ENCODE measurements at regions not wholly inside any gene's neighbourhood (a gene's known extent, or its start where the extent isn't known, plus 50 kb on each side); places are given as distances from the start of the nearest gene placed in this dataset.

DNA sequence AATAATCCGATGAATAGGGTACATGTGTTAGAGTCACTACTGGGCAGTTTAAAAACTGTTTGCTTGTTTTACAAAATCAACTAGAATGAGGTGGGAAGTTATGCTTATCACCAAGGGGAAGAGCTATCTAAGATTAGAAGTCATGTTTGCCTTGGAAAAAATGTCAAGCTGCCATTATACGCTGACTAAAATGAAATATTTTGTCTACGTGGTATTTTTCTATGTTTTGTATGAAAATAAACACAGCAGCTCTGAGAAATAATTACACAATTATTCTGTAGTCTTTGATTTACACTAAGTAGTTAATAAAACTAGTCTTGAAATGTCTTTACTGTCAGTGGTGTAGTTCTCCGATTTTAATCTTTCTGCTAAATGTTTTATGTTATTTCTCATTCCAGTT is 241.9 kb upstream of the TARS1 start:
- Histone ChIP-seq H3K9me3 (ENCODE audit: low read depth) (no peaks in the 10 kb centered on the region), H3K27ac (no peak overlapping the region), H3K4me2 (ENCODE audit: unreplicated experiment) (no peak overlapping the region), H4K20me1 (ENCODE audit: insufficient read depth) (no peaks in the 10 kb centered on the region), H3K79me2 (ENCODE audit: insufficient read depth) (no peaks in the 10 kb centered on the region), H3K9me2 (ENCODE audit: insufficient read depth) (no peaks in the 10 kb centered on the region), H3F3A (ENCODE audit: insufficient read depth) (peaks cover 26% of the 10 kb centered on the region), H3K27me3 (replicated peaks; ENCODE audit: insufficient read depth) (no peaks in the 10 kb centered on the region), H3K9ac (no peak overlapping the region), H3K4me3 (no peak overlapping the region), H3K4me1 (ENCODE audit: insufficient read depth) (peaks cover 21% of the 10 kb centered on the region), H2AFZ (no peak overlapping the region), H3K36me3 (ENCODE audit: low read depth) (no peaks in the 10 kb centered on the region)
- in situ Hi-C loops (cut with MboI) = loop anchor here (25.0 kb wide), 1 partner anchor 213 kb away; no protein-coding TSS in a partner anchor
- WGBS, 2 experiments (ENCODE audit: low coverage in 1 of 2, low lambda C conversion rate in 2 of 2, missing lambda C conversion rate in 2 of 2) = 97% methylated on average over 4 of the region's 4 CpGs
- TF ChIP-seq EZH2phosphoT487 (IDR thresholded peaks at IDR 0.05; ENCODE audit: insufficient read depth, low read depth) = no peak
- no peak for TF ChIP-seq EZH2 (IDR thresholded peaks at IDR 0.05; ENCODE audit: insufficient read depth, poor library complexity, severe bottlenecking)
- no peak for DNase-seq

- 41 to 46% methylated on average over 1 of the region's 1 CpG for WGBS, 2 experiments (ENCODE audit: low coverage in 1 of 2, low lambda C conversion rate in 2 of 2, missing lambda C conversion rate in 2 of 2)
- no peak for DNase-seq
- Histone ChIP-seq H4K20me1 (ENCODE audit: insufficient read depth) (no peaks in the 10 kb centered on the region), H3K9me2 (ENCODE audit: insufficient read depth) (no peaks in the 10 kb centered on the region), H3K4me2 (ENCODE audit: unreplicated experiment) (no peak overlapping the region), H3K4me1 (ENCODE audit: insufficient read depth) (no peaks in the 10 kb centered on the region), H3K4me3 (no peak overlapping the region), H3K27me3 (replicated peaks; ENCODE audit: insufficient read depth) (no peaks in the 10 kb centered on the region), H3K27ac (no peak overlapping the region), H3K36me3 (ENCODE audit: low read depth) (no peaks in the 10 kb centered on the region), H3K9me3 (ENCODE audit: low read depth) (no peaks in the 10 kb centered on the region), H2AFZ (no peak overlapping the region), H3K79me2 (ENCODE audit: insufficient read depth) (no peaks in the 10 kb centered on the region), H3F3A (ENCODE audit: insufficient read depth) (no peaks in the 10 kb centered on the region), H3K9ac (no peak overlapping the region)
- in situ Hi-C loops (cut with MboI) = no loop called here
- TF ChIP-seq EZH2 (IDR thresholded peaks at IDR 0.05; ENCODE audit: insufficient read depth, poor library complexity, severe bottlenecking) = no peak
- TF ChIP-seq EZH2phosphoT487 (IDR thresholded peaks at IDR 0.05; ENCODE audit: insufficient read depth, low read depth) = no peak
These were observed 236.8 kb upstream of the TARS1 start for GRCh38 chr5:33203931-33204330.

- Histone ChIP-seq H3K9me3 (ENCODE audit: low read depth) (no peaks in the 10 kb centered on the region), H3K4me1 (ENCODE audit: insufficient read depth) (no peaks in the 10 kb centered on the region), H3K27me3 (replicated peaks; ENCODE audit: insufficient read depth) (no peaks in the 10 kb centered on the region), H3K36me3 (ENCODE audit: low read depth) (no peaks in the 10 kb centered on the region), H3K4me3 (no peak overlapping the region), H4K20me1 (ENCODE audit: insufficient read depth) (no peaks in the 10 kb centered on the region), H3K9ac (no peak overlapping the region), H3K79me2 (ENCODE audit: insufficient read depth) (no peaks in the 10 kb centered on the region), H3K9me2 (ENCODE audit: insufficient read depth) (no peaks in the 10 kb centered on the region), H2AFZ (no peak overlapping the region), H3K4me2 (ENCODE audit: unreplicated experiment) (no peak overlapping the region), H3F3A (ENCODE audit: insufficient read depth) (no peaks in the 10 kb centered on the region), H3K27ac (no peak overlapping the region)
- in situ Hi-C loops (cut with MboI) = no loop called here
- no peak for TF ChIP-seq EZH2 (IDR thresholded peaks at IDR 0.05; ENCODE audit: insufficient read depth, poor library complexity, severe bottlenecking)
- no peak for TF ChIP-seq EZH2phosphoT487 (IDR thresholded peaks at IDR 0.05; ENCODE audit: insufficient read depth, low read depth)
- 84 to 86% methylated on average over 3 of the region's 3 CpGs for WGBS, 2 experiments (ENCODE audit: low coverage in 1 of 2, low lambda C conversion rate in 2 of 2, missing lambda C conversion rate in 2 of 2)
- no peak for DNase-seq
These were observed 235.7 kb upstream of the TARS1 start for GRCh38 chr5:33205079-33205478.

GRCh38 chr5:33205727-33206410 is 234.9 kb upstream of the TARS1 start:
- no peak for DNase-seq
- TF ChIP-seq EZH2 (IDR thresholded peaks at IDR 0.05; ENCODE audit: insufficient read depth, poor library complexity, severe bottlenecking) = no peak
- TF ChIP-seq EZH2phosphoT487 (IDR thresholded peaks at IDR 0.05; ENCODE audit: insufficient read depth, low read depth) = no peak
- in situ Hi-C loops (cut with MboI) = no loop called here
- Histone ChIP-seq H3K9me2 (ENCODE audit: insufficient read depth) (no peaks in the 10 kb centered on the region), H3K9me3 (ENCODE audit: low read depth) (no peaks in the 10 kb centered on the region), H3K79me2 (ENCODE audit: insufficient read depth) (no peaks in the 10 kb centered on the region), H3K27ac (no peak overlapping the region), H2AFZ (no peak overlapping the region), H3K4me1 (ENCODE audit: insufficient read depth) (no peaks in the 10 kb centered on the region), H3K27me3 (replicated peaks; ENCODE audit: insufficient read depth) (no peaks in the 10 kb centered on the region), H3K4me3 (no peak overlapping the region), H3F3A (ENCODE audit: insufficient read depth) (no peaks in the 10 kb centered on the region), H3K4me2 (ENCODE audit: unreplicated experiment) (no peak overlapping the region), H3K9ac (no peak overlapping the region), H4K20me1 (ENCODE audit: insufficient read depth) (no peaks in the 10 kb centered on the region), H3K36me3 (ENCODE audit: low read depth) (no peaks in the 10 kb centered on the region)
- 87 to 100% methylated on average over 1 of the region's 1 CpG for WGBS, 2 experiments (ENCODE audit: low coverage in 1 of 2, low lambda C conversion rate in 2 of 2, missing lambda C conversion rate in 2 of 2)
